ENCODE measurements at regions not wholly inside any gene's neighbourhood (a gene's known extent, or its start where the extent isn't known, plus 50 kb on each side); places are given as distances from the start of the nearest gene placed in this dataset.

DNA sequence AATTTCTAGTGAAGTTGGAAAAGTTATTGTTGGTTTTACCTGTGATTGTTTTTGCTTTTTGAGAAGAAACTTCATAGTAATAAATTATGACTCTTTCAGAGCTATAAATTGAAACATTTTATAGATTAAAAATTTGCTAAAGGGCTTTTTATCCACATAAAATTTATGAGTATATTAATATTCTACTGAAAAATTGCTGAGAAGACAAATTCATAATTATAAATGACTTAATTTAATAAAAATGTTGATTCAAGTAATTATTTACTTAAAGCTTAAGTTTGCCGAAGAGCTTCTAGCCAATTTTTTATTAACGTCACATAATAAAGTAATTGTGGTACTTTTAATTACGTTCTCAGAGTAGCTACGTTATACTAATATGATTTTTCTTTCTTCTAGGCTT lies 761.7 kb downstream of the DNAJB9 start:
- DNase-seq (ENCODE audit: low spot score): no peak
- no peak for ATAC-seq (ENCODE audit: low FRiP score)
- TF ChIP-seq CTCF (IDR thresholded peaks at IDR 0.05): no peak

- ATAC-seq (ENCODE audit: low FRiP score): no peak
- no peak for TF ChIP-seq CTCF (IDR thresholded peaks at IDR 0.05)
- no peak for DNase-seq (ENCODE audit: low spot score)
These were observed 766.3 kb downstream of the DNAJB9 start for GRCh38 chr7:109335951-109336350.

GRCh38 chr7:109336531-109336930 lies 766.9 kb downstream of the DNAJB9 start:
- DNase-seq (ENCODE audit: low spot score) (no peak), ATAC-seq (ENCODE audit: low FRiP score) (no peak)
- TF ChIP-seq CTCF (IDR thresholded peaks at IDR 0.05): no peak

DNA sequence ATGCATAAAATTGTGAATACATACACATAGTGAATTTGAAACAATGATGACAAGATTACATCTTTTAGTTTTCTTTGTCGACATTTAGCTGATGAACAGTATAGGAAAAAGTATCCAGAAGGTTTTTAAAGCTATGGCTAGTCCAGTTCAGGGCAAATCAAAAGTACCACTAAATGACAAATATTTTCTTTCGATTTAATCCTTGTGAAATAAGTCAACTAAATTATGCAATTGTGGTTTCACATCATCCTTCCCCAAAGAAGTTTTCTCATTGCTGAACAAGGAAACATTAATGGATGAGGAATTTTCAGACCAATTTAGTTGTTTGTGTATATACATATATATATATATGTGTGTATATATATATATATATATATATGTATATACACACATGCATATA lies 774.0 kb downstream of the DNAJB9 start:
- no peak for TF ChIP-seq CTCF (IDR thresholded peaks at IDR 0.05)
- ATAC-seq (ENCODE audit: low FRiP score): no peak

GRCh38 chr7:109351493-109351892 lies 781.8 kb downstream of the DNAJB9 start:
- TF ChIP-seq CTCF (IDR thresholded peaks at IDR 0.05): no peak
- ATAC-seq (ENCODE audit: low FRiP score) (no peak), DNase-seq (ENCODE audit: low spot score) (no peak)

More for the DNA sequence above, 774.0 kb downstream of the DNAJB9 start:
- DNase-seq (ENCODE audit: low spot score): no peak

- TF ChIP-seq CTCF (IDR thresholded peaks at IDR 0.05): no peak
- DNase-seq (ENCODE audit: low spot score): no peak
- ATAC-seq (ENCODE audit: low FRiP score): no peak
These were observed 784.3 kb downstream of the DNAJB9 start for GRCh38 chr7:109354000-109354399.

DNA sequence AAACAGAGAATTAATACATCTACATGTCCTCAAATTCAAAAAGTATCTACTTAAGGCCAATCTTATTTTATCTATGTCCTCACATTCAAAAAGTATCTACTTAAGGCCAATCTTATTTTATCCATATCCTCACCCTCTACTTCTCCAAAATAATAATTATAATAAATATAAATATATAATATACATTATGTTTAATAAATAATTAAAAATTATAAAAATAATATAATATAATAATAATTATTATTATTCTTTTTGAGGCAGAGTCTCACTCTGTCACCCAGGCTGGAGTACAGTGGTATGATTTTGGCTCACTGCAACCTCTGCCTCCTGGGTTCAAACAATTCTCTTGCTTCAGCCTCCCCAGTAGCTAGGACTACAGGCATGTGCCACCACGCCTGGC lies 784.9 kb downstream of the DNAJB9 start:
- ATAC-seq (ENCODE audit: low FRiP score): no peak

More for the DNA sequence above, 784.9 kb downstream of the DNAJB9 start:
- DNase-seq (ENCODE audit: low spot score): no peak
- no peak for TF ChIP-seq CTCF (IDR thresholded peaks at IDR 0.05)
